ENCODE measurements at regions not wholly inside any gene's neighbourhood (a gene's known extent, or its start where the extent isn't known, plus 50 kb on each side); places are given as distances from the start of the nearest gene placed in this dataset.

- no peak for TF ChIP-seq CTCF (IDR thresholded peaks at IDR 0.05)
- no peak for TF ChIP-seq EP300 (IDR thresholded peaks at IDR 0.05)
These were observed 607.6 kb downstream of the SLITRK1 start for GRCh38 chr13:83274679-83275078.

All from gastroesophageal sphincter (tissue), 3 donors.